Osteocyte (in vitro differentiated cells): ENCODE measurements at regions not wholly inside any gene's neighbourhood (a gene's known extent, or its start where the extent isn't known, plus 50 kb on each side); places are given as distances from the start of the nearest gene placed in this dataset.

Experiments
- DNase-seq: peaks from one replicate; pipeline ENCODE4 v3.0.0; 2021; ENCODE audit warnings: mixed read lengths; ENCODE audit not compliant: unreplicated experiment; ENCODE audit errors: extremely low spot score
- H3K27ac Mint-ChIP-seq: one replicate; pipeline ENCODE4 v1.8.0; 2021; ENCODE audit warnings: mild to moderate bottlenecking, mixed read lengths; ENCODE audit not compliant: unreplicated experiment
- H3K27me3 Mint-ChIP-seq: one replicate; pipeline ENCODE4 v1.8.0; 2021; ENCODE audit warnings: mixed read lengths; ENCODE audit not compliant: unreplicated experiment
- H3K36me3 Mint-ChIP-seq: one replicate; pipeline ENCODE4 v1.8.0; 2021; ENCODE audit warnings: mixed read lengths; ENCODE audit not compliant: unreplicated experiment
- H3K4me1 Mint-ChIP-seq: one replicate; pipeline ENCODE4 v1.8.0; 2021; ENCODE audit warnings: mixed read lengths; ENCODE audit not compliant: unreplicated experiment
- H3K4me3 Mint-ChIP-seq: one replicate; pipeline ENCODE4 v1.8.0; 2021; ENCODE audit warnings: mild to moderate bottlenecking, moderate library complexity, mixed read lengths; ENCODE audit not compliant: unreplicated experiment
- H3K9me3 Mint-ChIP-seq: one replicate; pipeline ENCODE4 v1.8.0; 2021; ENCODE audit warnings: mixed read lengths; ENCODE audit not compliant: unreplicated experiment
- TF ChIP-seq, protein P1 (sequence below): fragments of 200-600 bp; sonication (generic); IDR thresholded peaks from 2 replicates; pipeline ENCODE4 v1.5.0; 2021; ENCODE audit warnings: antibody characterized with exemption, mild to moderate bottlenecking, moderate library complexity

DNA sequence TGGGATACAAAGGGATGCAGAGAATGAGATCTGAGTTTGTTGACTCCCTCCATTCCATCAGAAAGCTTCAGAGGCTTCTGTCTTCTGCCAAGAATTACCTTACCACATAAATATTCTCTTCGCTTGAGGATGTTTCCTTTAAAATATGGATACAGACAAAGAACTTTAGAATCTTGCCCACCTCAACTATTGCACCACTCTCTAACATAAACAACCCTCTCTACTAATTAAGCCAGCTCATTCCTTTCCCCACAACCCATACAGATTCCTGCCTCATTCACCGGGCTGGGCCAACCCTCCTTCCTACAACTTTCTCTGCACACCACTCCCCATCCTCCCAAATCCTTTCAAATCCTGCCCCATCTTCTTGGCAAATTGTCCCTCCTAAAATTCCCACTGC lies 315.8 kb downstream of the RAB28 start:
- TF ChIP-seq, protein P1, sequence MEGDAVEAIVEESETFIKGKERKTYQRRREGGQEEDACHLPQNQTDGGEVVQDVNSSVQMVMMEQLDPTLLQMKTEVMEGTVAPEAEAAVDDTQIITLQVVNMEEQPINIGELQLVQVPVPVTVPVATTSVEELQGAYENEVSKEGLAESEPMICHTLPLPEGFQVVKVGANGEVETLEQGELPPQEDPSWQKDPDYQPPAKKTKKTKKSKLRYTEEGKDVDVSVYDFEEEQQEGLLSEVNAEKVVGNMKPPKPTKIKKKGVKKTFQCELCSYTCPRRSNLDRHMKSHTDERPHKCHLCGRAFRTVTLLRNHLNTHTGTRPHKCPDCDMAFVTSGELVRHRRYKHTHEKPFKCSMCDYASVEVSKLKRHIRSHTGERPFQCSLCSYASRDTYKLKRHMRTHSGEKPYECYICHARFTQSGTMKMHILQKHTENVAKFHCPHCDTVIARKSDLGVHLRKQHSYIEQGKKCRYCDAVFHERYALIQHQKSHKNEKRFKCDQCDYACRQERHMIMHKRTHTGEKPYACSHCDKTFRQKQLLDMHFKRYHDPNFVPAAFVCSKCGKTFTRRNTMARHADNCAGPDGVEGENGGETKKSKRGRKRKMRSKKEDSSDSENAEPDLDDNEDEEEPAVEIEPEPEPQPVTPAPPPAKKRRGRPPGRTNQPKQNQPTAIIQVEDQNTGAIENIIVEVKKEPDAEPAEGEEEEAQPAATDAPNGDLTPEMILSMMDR: no peak
- Mint-ChIP-seq H3K9me3 (no peaks in the 10 kb centered on the region), H3K4me3 (no peak overlapping the region), H3K36me3 (no peaks in the 10 kb centered on the region), H3K27me3 (no peaks in the 10 kb centered on the region), H3K4me1 (peaks cover 5% of the 10 kb centered on the region), H3K27ac (no peak overlapping the region)
- no peak for DNase-seq

DNA sequence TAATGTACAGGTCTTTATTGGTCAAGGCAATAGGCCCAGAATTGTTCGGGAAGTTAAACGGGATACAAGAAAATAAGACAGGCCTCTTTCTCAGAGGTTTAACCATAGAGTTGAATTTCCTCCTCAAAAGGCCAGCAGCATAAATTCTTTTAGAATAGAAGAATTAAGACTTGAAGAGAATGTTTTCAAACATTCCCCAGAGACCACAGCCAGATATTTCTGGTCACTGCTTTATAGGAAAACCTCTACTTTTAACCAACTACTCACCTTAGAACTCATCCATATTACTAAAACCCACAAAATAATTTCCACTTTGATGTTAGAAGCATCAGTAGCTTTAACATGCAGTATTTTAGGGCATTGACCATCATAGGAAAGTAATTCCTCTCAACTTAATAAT lies 317.9 kb downstream of the RAB28 start:
- H3K36me3 Mint-ChIP-seq: no peaks in the 10 kb centered on the region
- no peak overlapping the region for H3K4me3 Mint-ChIP-seq
- DNase-seq: no peak
- TF ChIP-seq, protein P1: no peak
- H3K9me3 Mint-ChIP-seq: no peaks in the 10 kb centered on the region
- H3K4me1 Mint-ChIP-seq: peaks cover 8% of the 10 kb centered on the region
- H3K27me3 Mint-ChIP-seq: no peaks in the 10 kb centered on the region
- no peak overlapping the region for H3K27ac Mint-ChIP-seq

DNA sequence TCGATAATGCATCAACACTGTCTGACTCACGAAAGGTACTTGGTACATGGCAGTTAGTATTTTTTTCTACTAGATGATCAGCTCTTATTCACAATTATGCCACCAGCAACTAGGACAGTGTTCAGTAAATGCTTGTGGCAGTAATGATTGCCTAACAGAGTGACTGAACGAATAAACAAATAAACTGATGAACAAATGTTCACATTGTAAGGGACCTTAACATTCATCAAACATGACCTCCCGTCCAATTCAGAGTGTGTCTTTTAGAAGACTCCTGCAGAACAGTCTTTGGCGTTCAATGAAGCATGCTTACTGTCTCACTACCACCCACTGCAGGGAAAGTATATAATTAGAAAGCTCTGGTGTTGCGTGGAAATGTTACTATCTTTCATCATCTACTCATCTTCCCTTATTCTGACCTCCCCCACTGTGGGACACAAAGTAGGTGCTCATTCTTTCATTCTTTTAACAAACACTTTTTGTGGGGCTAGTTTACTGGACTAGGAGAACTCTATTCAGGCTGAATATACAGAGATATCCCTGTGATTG lies 319.3 kb downstream of the RAB28 start:
- no peak overlapping the region for H3K27ac Mint-ChIP-seq
- no peaks in the 10 kb centered on the region for H3K27me3 Mint-ChIP-seq
- H3K9me3 Mint-ChIP-seq: no peaks in the 10 kb centered on the region
- peaks cover 15% of the 10 kb centered on the region for H3K4me1 Mint-ChIP-seq
- H3K36me3 Mint-ChIP-seq: no peaks in the 10 kb centered on the region
- TF ChIP-seq, protein P1: no peak
- no peak overlapping the region for H3K4me3 Mint-ChIP-seq
- no peak for DNase-seq

DNA sequence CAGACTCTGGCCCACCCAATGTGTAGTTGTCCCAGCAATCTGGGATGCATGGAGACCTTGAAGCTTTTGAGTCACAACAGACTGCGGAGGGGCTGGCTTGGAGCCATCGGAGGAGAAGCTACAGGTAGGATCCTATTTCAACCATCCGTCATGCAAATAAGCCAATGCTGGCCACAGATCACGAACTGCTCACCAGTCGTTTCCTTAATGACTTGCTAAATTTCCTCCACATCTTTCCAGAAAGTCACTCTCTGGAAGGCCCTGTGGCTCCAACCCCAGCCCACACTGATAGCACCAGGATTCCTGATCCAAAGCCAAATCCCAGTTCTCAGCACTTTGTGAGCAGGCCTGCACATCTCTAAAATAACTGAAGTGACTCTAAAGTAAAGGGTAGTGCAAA lies 321.3 kb downstream of the RAB28 start:
- no peak for DNase-seq
- Mint-ChIP-seq H3K36me3 (no peaks in the 10 kb centered on the region), H3K4me1 (peaks cover 17% of the 10 kb centered on the region), H3K9me3 (no peaks in the 10 kb centered on the region), H3K27ac (no peak overlapping the region), H3K27me3 (no peaks in the 10 kb centered on the region), H3K4me3 (no peak overlapping the region)
- TF ChIP-seq, protein P1: no peak

DNA sequence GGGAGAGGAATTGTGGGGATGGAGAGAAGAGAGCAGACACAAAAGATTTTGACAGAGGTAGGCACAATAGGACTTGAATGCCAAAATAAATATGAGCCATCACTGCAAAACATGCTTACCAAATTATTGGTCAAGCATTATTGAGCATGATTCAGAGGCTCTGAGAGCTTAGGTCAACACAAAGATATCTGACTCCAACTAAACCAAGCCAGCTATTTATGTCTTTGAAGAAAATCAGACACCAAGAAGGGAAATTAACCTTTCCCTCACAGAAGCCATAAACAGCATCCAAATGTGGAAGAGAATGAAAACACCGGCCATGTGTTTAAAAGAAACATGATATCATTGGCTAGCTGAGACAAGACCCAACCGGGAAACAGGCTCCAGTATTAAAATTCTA lies 323.2 kb downstream of the RAB28 start:
- DNase-seq: no peak
- no peaks in the 10 kb centered on the region for H3K36me3 Mint-ChIP-seq

More for the DNA sequence above, 323.2 kb downstream of the RAB28 start:
- Mint-ChIP-seq H3K4me3 (no peak overlapping the region), H3K27me3 (no peaks in the 10 kb centered on the region), H3K9me3 (no peaks in the 10 kb centered on the region), H3K4me1 (peaks cover 13% of the 10 kb centered on the region), H3K27ac (no peak overlapping the region)
- TF ChIP-seq, protein P1: no peak
